Suprapubic skin (tissue), 4 donors: ENCODE measurements at regions not wholly inside any gene's neighbourhood (a gene's known extent, or its start where the extent isn't known, plus 50 kb on each side); places are given as distances from the start of the nearest gene placed in this dataset.

Experiments
- DNase-seq, 2 donors: peaks; one replicate each; pipeline ENCODE4 v3.0.0-alpha.2; 2019; ENCODE audit warnings: low spot score in 2 of 2
- H3K27ac ChIP-seq: fragments of 200-600 bp; sonication (generic); one replicate; pipeline ENCODE4 v1.5.1; 2019
- H3K27me3 ChIP-seq: fragments of 200-600 bp; sonication (generic); one replicate; pipeline ENCODE4 v1.5.1; 2019
- H3K36me3 ChIP-seq: fragments of 200-600 bp; sonication (generic); one replicate; pipeline ENCODE4 v1.5.1; 2019
- H3K4me1 ChIP-seq: fragments of 200-600 bp; sonication (generic); one replicate; pipeline ENCODE4 v1.5.1; 2019
- H3K4me3 ChIP-seq: fragments of 200-600 bp; sonication (generic); one replicate; pipeline ENCODE4 v1.5.1; 2019; ENCODE audit warnings: mild to moderate bottlenecking
- H3K9me3 ChIP-seq: fragments of 200-600 bp; sonication (generic); one replicate; pipeline ENCODE4 v1.5.1; 2019
- CTCF ChIP-seq, 2 donors: fragments of 200-600 bp in 1 of 2; fragments of 450-650 bp in 1 of 2; sonication (generic) in 1 of 2; IDR thresholded peaks; one replicate each; pipeline ENCODE4 v1.5.1; 2016 to 2019; ENCODE audit warnings: antibody characterized with exemption in 2 of 2, mild to moderate bottlenecking in 1 of 2, moderate library complexity in 1 of 2
- EP300 ChIP-seq: sonication (generic); formaldehyde crosslinking; IDR thresholded peaks from one replicate; pipeline ENCODE4 v1.6.1; 2017; ENCODE audit warnings: antibody characterized with exemption
- POLR2A ChIP-seq, 2 donors: fragments of 450-650 bp; IDR thresholded peaks; one replicate each; pipeline ENCODE4 v1.6.1; 2017; ENCODE audit warnings: antibody characterized with exemption in 2 of 2, mild to moderate bottlenecking in 2 of 2, moderate library complexity in 2 of 2
- POLR2AphosphoS5 ChIP-seq, 3 donors: sonication (generic); formaldehyde crosslinking; IDR thresholded peaks; one replicate each; pipeline ENCODE4 v1.6.1; 2017; ENCODE audit warnings: antibody characterized with exemption in 3 of 3
- WGBS: methylation state at CpG from one replicate; pipeline ENCODE4 v1.1.5; 2018; 5-methylcytosine and 5-hydroxymethylcytosine counted together

- H3K27ac ChIP-seq = no peak overlapping the region
- WGBS = 84% methylated on average over 3 of the region's 3 CpGs
- no peak for DNase-seq
- TF ChIP-seq EP300 (no peak), CTCF (IDR thresholded peaks at IDR 0.05) (no peak), POLR2A (IDR thresholded peaks at IDR 0.05) (no peak), POLR2AphosphoS5 (IDR thresholded peaks at IDR 0.05) (no peak)
- no peak overlapping the region for H3K4me3 ChIP-seq
- H3K4me1 ChIP-seq = no peaks in the 10 kb centered on the region
- no peaks in the 10 kb centered on the region for H3K27me3 ChIP-seq
- H3K36me3 ChIP-seq = no peaks in the 10 kb centered on the region
- peaks cover 8% of the 10 kb centered on the region for H3K9me3 ChIP-seq
These were observed 316.3 kb downstream of the METTL4 start for GRCh38 chr18:2254977-2255376.

- H3K27me3 ChIP-seq = no peaks in the 10 kb centered on the region
- 97% methylated on average over 1 of the region's 1 CpG for WGBS
- TF ChIP-seq POLR2AphosphoS5 (IDR thresholded peaks at IDR 0.05) (no peak), EP300 (no peak), POLR2A (IDR thresholded peaks at IDR 0.05) (no peak), CTCF (IDR thresholded peaks at IDR 0.05) (no peak)
- H3K4me1 ChIP-seq = no peaks in the 10 kb centered on the region
- no peak overlapping the region for H3K4me3 ChIP-seq
- no peak overlapping the region for H3K27ac ChIP-seq
- no peak for DNase-seq
- peaks cover 8% of the 10 kb centered on the region for H3K9me3 ChIP-seq
- H3K36me3 ChIP-seq = no peaks in the 10 kb centered on the region
These were observed 314.7 kb downstream of the METTL4 start for GRCh38 chr18:2256577-2256976.

- peaks cover 3% of the 10 kb centered on the region for H3K9me3 ChIP-seq
- TF ChIP-seq CTCF (IDR thresholded peaks at IDR 0.05) (no peak), POLR2AphosphoS5 (IDR thresholded peaks at IDR 0.05) (no peak), POLR2A (IDR thresholded peaks at IDR 0.05) (no peak), EP300 (no peak)
- H3K27ac ChIP-seq = no peak overlapping the region
- no peaks in the 10 kb centered on the region for H3K4me1 ChIP-seq
- no peaks in the 10 kb centered on the region for H3K27me3 ChIP-seq
- DNase-seq = no peak
- 64% methylated on average over 6 of the region's 6 CpGs for WGBS
- no peaks in the 10 kb centered on the region for H3K36me3 ChIP-seq
- no peak overlapping the region for H3K4me3 ChIP-seq
These were observed 312.4 kb downstream of the METTL4 start for GRCh38 chr18:2258954-2259353.

- Histone ChIP-seq H3K27ac (no peak overlapping the region), H3K36me3 (no peaks in the 10 kb centered on the region), H3K4me1 (no peaks in the 10 kb centered on the region), H3K9me3 (no peaks in the 10 kb centered on the region), H3K27me3 (no peaks in the 10 kb centered on the region), H3K4me3 (no peak overlapping the region)
- 87% methylated on average over 8 of the region's 8 CpGs for whole genome bisulfite sequencing
- TF ChIP-seq POLR2A (IDR thresholded peaks at IDR 0.05) (no peak), POLR2AphosphoS5 (IDR thresholded peaks at IDR 0.05) (no peak), EP300 (no peak), CTCF (IDR thresholded peaks at IDR 0.05) (no peak)
- no peak for DNase-seq
These were observed 307.9 kb downstream of the METTL4 start for GRCh38 chr18:2263303-2263890.

GRCh38 chr18:2274613-2275012 lies 296.7 kb downstream of the METTL4 start:
- no peak for DNase-seq
- no peak for TF ChIP-seq POLR2AphosphoS5 (IDR thresholded peaks at IDR 0.05)
- no peak for TF ChIP-seq POLR2A (IDR thresholded peaks at IDR 0.05)
- TF ChIP-seq EP300 = no peak
- TF ChIP-seq CTCF (IDR thresholded peaks at IDR 0.05) = no peak
- Histone ChIP-seq H3K9me3 (no peaks in the 10 kb centered on the region), H3K4me3 (no peak overlapping the region), H3K4me1 (no peaks in the 10 kb centered on the region), H3K27me3 (no peaks in the 10 kb centered on the region), H3K36me3 (no peaks in the 10 kb centered on the region), H3K27ac (no peak overlapping the region)
- 85% methylated on average over 2 of the region's 2 CpGs for WGBS
